Uterus (tissue), 3 donors: ENCODE measurements at regions not wholly inside any gene's neighbourhood (a gene's known extent, or its start where the extent isn't known, plus 50 kb on each side); places are given as distances from the start of the nearest gene placed in this dataset.

Experiments
- DNase-seq, 2 donors: peaks; one replicate each; pipeline ENCODE4 v3.0.0-alpha.2; 2019 to 2020
- H3K27ac ChIP-seq, 2 donors: fragments of 200-600 bp; sonication (generic); 1 replicate in 1 of 2; 2 replicates in 1 of 2; pipeline ENCODE4 v1.5.1; 2016 to 2018
- H3K27me3 ChIP-seq, 2 donors: fragments of 200-600 bp; sonication (generic); one replicate each; pipeline ENCODE4 v1.5.1; 2018 to 2019; ENCODE audit warnings: control low read depth in 1 of 2
- H3K36me3 ChIP-seq, 2 donors: fragments of 200-600 bp; sonication (generic); one replicate each; pipeline ENCODE4 v1.5.1; 2019; ENCODE audit warnings: control low read depth in 1 of 2
- H3K4me1 ChIP-seq, 2 donors: fragments of 200-600 bp; sonication (generic); one replicate each; pipeline ENCODE4 v1.5.1; 2018 to 2019; ENCODE audit warnings: control low read depth in 1 of 2
- H3K4me3 ChIP-seq, 2 donors: fragments of 200-600 bp; sonication (generic); 1 replicate in 1 of 2; 2 replicates in 1 of 2; pipeline ENCODE4 v1.5.1; 2018 to 2019; ENCODE audit warnings: mild to moderate bottlenecking in 1 of 2
- H3K9me3 ChIP-seq, 2 donors: fragments of 200-600 bp; sonication (generic); one replicate each; pipeline ENCODE4 v1.5.1; 2019; ENCODE audit warnings: control low read depth in 1 of 2
- POLR2A ChIP-seq, 2 donors: fragments of 450-650 bp; IDR thresholded peaks; one replicate each; pipeline ENCODE4 v1.6.1; 2016; ENCODE audit warnings: antibody characterized with exemption in 2 of 2, mild to moderate bottlenecking in 1 of 2, moderate library complexity in 1 of 2
- intact Hi-C: fragments of 100-400 bp; cut with DNase I; formaldehyde crosslinking; loops from one replicate; pipeline ENCODE4 v1.15.1; 2023; ENCODE audit warnings: low total_unique reads
- TF ChIP-seq, protein P1 (sequence below), 4 experiments: fragments of 200-600 bp in 2 of 4; fragments of 450-650 bp in 2 of 4; sonication (generic) in 2 of 4; IDR thresholded peaks; one replicate each; pipeline ENCODE4 v1.5.1; 2016 to 2019; ENCODE audit warnings: antibody characterized with exemption in 4 of 4, mild to moderate bottlenecking in 2 of 4, moderate library complexity in 1 of 4
- donor health status: DM: yes; HTN: yes; CAD: no.

DNA sequence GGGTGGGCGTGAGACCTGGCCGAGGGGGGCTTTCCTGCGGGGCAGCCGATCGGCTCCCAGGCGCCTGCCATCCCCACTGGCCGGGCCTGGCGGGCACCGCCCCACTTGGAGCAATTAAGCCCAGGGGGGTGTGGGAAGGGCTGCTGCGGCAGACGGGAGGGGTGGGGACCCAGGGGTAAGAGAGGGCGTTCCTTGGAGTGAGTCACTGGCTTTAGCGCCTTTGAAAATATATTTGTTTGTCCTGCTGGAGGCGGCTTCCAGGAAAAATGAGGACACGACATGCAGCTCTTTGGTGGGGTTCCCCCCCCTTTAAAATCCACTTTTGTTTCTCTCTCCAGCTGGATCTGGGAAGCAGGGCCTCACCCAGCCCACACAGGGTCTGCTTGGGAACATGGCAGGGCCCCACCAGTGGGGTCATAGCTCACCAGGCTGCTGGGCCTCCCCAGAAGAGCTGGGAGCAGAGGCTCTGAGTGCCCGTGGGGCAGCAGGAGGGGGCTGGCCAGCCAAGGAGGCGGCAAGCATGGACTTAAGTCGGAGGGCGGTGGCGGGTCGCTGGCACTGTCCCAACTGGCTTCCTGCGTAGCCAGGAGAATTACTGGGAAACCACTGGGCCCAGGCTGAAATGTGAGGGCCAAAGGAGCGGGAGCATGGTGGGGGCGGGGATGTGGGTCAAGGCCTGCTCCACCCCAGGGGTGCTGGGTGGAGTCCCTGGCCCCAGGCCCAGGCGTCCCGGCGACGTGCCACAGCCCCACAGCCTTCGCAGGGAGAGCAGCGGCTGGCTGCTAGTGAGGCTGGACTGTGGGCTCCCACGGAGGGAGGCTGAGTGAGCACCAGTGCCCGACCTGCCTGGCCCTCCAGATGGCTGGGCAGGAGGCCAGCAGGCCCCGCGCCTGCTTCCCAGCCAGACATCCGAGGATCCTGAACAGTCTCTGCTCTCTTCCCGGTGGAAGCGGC, 128.0 kb downstream of the RFLNA start:
- Histone ChIP-seq H3K9me3 (no peaks in the 10 kb centered on the region), H3K27ac (peak overlapping the region; percentile 87 to 96), H3K27me3 (no peaks in the 10 kb centered on the region), H3K4me3 (peak overlapping the region in 1 of 2 donors; percentile 39), H3K4me1 (peaks cover 9 to 29% of the 10 kb centered on the region in 2 donors), H3K36me3 (no peaks in the 10 kb centered on the region)
- DNase-seq: peak; percentile 95 to 96
- intact Hi-C loops: loop anchor here (5.0 kb wide), 1 partner anchor 36 kb away; no protein-coding TSS in a partner anchor
- peak in 1 of 2 donors; percentile 15 for TF ChIP-seq POLR2A (IDR thresholded peaks at IDR 0.05)
- TF ChIP-seq, protein P1, sequence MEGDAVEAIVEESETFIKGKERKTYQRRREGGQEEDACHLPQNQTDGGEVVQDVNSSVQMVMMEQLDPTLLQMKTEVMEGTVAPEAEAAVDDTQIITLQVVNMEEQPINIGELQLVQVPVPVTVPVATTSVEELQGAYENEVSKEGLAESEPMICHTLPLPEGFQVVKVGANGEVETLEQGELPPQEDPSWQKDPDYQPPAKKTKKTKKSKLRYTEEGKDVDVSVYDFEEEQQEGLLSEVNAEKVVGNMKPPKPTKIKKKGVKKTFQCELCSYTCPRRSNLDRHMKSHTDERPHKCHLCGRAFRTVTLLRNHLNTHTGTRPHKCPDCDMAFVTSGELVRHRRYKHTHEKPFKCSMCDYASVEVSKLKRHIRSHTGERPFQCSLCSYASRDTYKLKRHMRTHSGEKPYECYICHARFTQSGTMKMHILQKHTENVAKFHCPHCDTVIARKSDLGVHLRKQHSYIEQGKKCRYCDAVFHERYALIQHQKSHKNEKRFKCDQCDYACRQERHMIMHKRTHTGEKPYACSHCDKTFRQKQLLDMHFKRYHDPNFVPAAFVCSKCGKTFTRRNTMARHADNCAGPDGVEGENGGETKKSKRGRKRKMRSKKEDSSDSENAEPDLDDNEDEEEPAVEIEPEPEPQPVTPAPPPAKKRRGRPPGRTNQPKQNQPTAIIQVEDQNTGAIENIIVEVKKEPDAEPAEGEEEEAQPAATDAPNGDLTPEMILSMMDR (IDR thresholded peaks at IDR 0.05): peak in 1 of 4 experiments; percentile 40

DNA sequence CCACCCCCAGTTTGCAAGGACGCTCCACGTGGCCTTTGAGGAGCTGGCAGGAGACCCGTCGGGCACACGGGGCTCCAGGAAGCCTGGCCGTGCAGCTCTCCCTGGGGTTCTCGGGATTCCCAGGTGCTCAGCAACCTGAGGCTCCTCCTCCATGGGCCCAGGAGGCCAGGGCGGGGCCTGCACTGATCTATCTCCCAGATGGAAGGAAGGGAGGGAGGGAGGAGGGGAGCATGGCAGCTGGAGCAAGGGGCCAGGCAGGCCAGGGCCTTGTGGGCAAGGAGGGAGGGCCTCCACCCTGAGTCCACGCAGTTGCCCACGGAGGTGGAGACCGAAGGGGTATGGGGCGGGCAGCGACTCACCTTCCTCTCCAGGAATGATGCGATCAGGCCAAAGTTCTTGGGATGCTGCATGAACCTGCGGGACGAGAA, 127.3 kb downstream of the RFLNA start:
- peak overlapping the region; percentile 87 to 96 for H3K27ac ChIP-seq
- H3K4me1 ChIP-seq: peaks cover 2 to 22% of the 10 kb centered on the region in 2 donors
- H3K27me3 ChIP-seq: no peaks in the 10 kb centered on the region
- no peaks in the 10 kb centered on the region for H3K36me3 ChIP-seq
- TF ChIP-seq, protein P1 (IDR thresholded peaks at IDR 0.05): no peak
- peak in 1 of 2 donors; percentile 22 for TF ChIP-seq POLR2A (IDR thresholded peaks at IDR 0.05)
- H3K4me3 ChIP-seq: peak overlapping the region in 1 of 2 donors; percentile 39
- no peaks in the 10 kb centered on the region for H3K9me3 ChIP-seq
- DNase-seq: peak; percentile 59 to 71
- intact Hi-C loops: loop anchor here (5.0 kb wide), 1 partner anchor 35 kb away; no protein-coding TSS in a partner anchor

DNA sequence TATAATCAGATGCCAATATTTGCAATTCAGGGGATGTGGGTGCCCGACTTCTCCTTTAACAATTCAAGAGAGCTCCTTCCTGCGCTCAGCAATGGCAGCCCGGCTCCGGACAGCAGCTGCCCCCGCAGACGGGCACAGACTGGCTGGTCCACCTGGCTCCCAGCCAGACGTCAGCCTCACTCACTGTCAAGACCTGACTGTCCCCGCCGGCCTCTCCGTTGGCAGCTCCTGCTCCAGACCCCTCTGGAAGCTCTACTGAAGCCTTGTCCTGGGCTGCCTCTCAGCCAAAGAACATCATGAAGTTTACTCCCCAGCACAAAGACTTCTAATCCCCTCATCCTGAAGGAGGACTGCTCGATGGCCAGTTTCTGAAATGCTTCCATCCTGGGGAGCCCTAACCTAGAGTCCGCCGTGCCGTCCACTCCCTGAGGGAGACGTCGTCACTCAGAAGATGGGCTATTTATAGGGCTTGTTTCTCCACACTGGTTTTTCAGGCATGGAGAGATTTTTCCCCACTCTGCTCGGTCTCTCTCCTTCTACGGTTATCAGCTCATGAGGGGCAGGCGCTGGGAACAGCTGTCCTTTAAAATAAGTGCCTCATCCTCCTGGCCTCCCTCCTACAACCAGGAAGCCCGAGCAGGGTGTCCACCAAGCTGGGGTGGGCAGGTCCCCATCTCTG, 126.2 kb downstream of the RFLNA start:
- DNase-seq: peak in 1 of 2 donors; percentile 49
- Histone ChIP-seq H3K4me3 (peak overlapping the region in 1 of 2 donors; percentile 7), H3K27me3 (no peaks in the 10 kb centered on the region), H3K27ac (peak overlapping the region; percentile 87 to 96), H3K9me3 (no peaks in the 10 kb centered on the region), H3K4me1 (peaks cover 0 to 16% of the 10 kb centered on the region in 2 donors), H3K36me3 (no peaks in the 10 kb centered on the region)
- intact Hi-C loops: loop anchor here (5.0 kb wide), 1 partner anchor 34 kb away; no protein-coding TSS in a partner anchor
- TF ChIP-seq, protein P1 (IDR thresholded peaks at IDR 0.05): no peak
- no peak for TF ChIP-seq POLR2A (IDR thresholded peaks at IDR 0.05)

- TF ChIP-seq, protein P1 (IDR thresholded peaks at IDR 0.05): no peak
- TF ChIP-seq POLR2A (IDR thresholded peaks at IDR 0.05): no peak
- Histone ChIP-seq H3K4me3 (peak overlapping the region in 1 of 2 donors; percentile 3), H3K9me3 (no peaks in the 10 kb centered on the region), H3K36me3 (no peaks in the 10 kb centered on the region), H3K27ac (peak overlapping the region; percentile 87 to 96), H3K4me1 (peaks cover 0 to 16% of the 10 kb centered on the region in 2 donors), H3K27me3 (no peaks in the 10 kb centered on the region)
- no peak for DNase-seq
- intact Hi-C loops: loop anchor here (5.0 kb wide), 1 partner anchor 33 kb away; no protein-coding TSS in a partner anchor
These were observed 125.4 kb downstream of the RFLNA start for GRCh38 chr12:124420041-124420995.
